Activated naive CD4-positive, alpha-beta T cell treated with anti-CD3 and anti-CD28 coated beads, Interleukin-2, amount 10 ng/mL, durations not matched to agents 7 days and 5 days (primary cell): ENCODE measurements at regions not wholly inside any gene's neighbourhood (a gene's known extent, or its start where the extent isn't known, plus 50 kb on each side); places are given as distances from the start of the nearest gene placed in this dataset.

Experiments used
- CTCF ChIA-PET: fragments of 350-600 bp; sonication (Branson Sonifier 250); formaldehyde crosslinking; loops from one replicate; lab custom pipeline; 2021; ENCODE audit warnings: antibody characterized with exemption; lab: Charles Lee
- DNase-seq: peaks from one replicate; pipeline ENCODE4 v3.0.0-alpha.2; 2020
- H3K27ac Mint-ChIP-seq: one replicate; pipeline ENCODE4 v1.8.0; 2021; ENCODE audit warnings: mild to moderate bottlenecking, moderate library complexity, mixed read lengths
- H3K27me3 Mint-ChIP-seq: one replicate; pipeline ENCODE4 v1.8.0; 2021; ENCODE audit warnings: mild to moderate bottlenecking, mixed read lengths
- H3K36me3 Mint-ChIP-seq: one replicate; pipeline ENCODE4 v1.8.0; 2021; ENCODE audit warnings: mixed read lengths
- H3K4me1 Mint-ChIP-seq: one replicate; pipeline ENCODE4 v1.8.0; 2021; ENCODE audit warnings: mixed read lengths
- H3K4me3 Mint-ChIP-seq: one replicate; pipeline ENCODE4 v1.8.0; 2021; ENCODE audit warnings: mild to moderate bottlenecking, moderate library complexity, mixed read lengths
- H3K9me3 Mint-ChIP-seq: one replicate; pipeline ENCODE4 v1.8.0; 2021; ENCODE audit warnings: mixed read lengths

GRCh38 chr11:19395050-19395449 is 154.3 kb upstream of the E2F8 start:
- CTCF ChIA-PET, result interaction anchor here (1.1 kb wide), 1 partner anchor 162 kb away, joined by 3 read pairs; no protein-coding TSS in a partner anchor
- H3K4me3 Mint-ChIP-seq, result no peak overlapping the region
- no peaks in the 10 kb centered on the region for H3K4me1 Mint-ChIP-seq
- no peaks in the 10 kb centered on the region for H3K9me3 Mint-ChIP-seq
- no peak overlapping the region for H3K27ac Mint-ChIP-seq
- no peak for DNase-seq
- H3K27me3 Mint-ChIP-seq, result peaks cover 4% of the 10 kb centered on the region
- no peaks in the 10 kb centered on the region for H3K36me3 Mint-ChIP-seq

DNA sequence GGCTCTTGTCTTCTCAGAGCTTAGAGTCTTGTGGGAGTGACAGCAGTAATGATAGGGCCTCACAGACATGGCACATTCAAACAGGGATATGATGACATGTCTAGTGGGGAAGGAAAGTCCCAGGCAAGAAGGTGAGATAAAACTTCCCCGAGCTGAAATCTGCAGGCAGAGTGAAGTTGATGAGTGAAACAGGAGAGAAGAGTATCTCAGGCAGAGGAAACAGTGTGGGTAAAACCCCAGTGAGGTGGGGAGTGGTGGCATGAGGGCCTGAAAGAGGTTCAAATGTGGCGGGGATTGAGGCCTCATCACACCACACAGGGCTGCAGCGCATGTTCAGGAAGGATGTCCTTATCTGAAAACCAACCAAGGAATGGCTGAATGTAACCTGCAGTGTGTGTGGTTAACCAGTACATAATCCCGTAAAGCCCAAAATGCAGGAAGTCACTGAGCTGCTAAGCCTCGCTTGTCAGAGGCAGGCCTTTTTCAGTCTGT is 153.8 kb upstream of the E2F8 start:
- H3K36me3 Mint-ChIP-seq, result no peaks in the 10 kb centered on the region
- peaks cover 4% of the 10 kb centered on the region for H3K27me3 Mint-ChIP-seq

DNA sequence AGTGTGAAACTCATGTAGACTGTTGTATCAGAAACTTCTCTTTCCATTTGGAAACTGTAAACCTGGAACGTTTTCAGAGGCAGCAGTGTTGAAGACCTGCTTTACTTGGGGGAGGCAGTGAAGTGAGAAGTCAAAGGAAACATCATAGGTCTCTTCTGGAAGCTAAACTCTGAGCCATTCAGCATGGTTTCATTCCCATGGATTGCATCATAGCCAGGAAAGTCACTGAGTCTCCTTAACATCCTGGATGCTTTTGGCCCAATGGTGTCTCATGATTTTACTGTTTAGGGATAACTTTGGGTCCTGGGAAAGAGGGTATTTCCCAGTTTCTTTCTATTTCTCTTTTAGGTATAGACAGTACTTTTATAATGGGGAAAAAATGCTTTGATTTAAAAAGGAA is 153.2 kb upstream of the E2F8 start:
- CTCF ChIA-PET, result interaction anchor here (1.1 kb wide), 1 partner anchor 163 kb away, joined by 3 read pairs; no protein-coding TSS in a partner anchor
- no peak for DNase-seq
- no peaks in the 10 kb centered on the region for H3K36me3 Mint-ChIP-seq
- no peaks in the 10 kb centered on the region for H3K4me1 Mint-ChIP-seq
- no peaks in the 10 kb centered on the region for H3K9me3 Mint-ChIP-seq
- H3K27ac Mint-ChIP-seq, result no peak overlapping the region
- no peak overlapping the region for H3K4me3 Mint-ChIP-seq
- H3K27me3 Mint-ChIP-seq, result peaks cover 4% of the 10 kb centered on the region

More for the DNA sequence above, 153.8 kb upstream of the E2F8 start:
- no peak for DNase-seq
- CTCF ChIA-PET, result interaction anchor here (1.1 kb wide), 1 partner anchor 163 kb away, joined by 3 read pairs; no protein-coding TSS in a partner anchor
- no peak overlapping the region for H3K27ac Mint-ChIP-seq
- H3K4me3 Mint-ChIP-seq, result no peak overlapping the region
- H3K9me3 Mint-ChIP-seq, result no peaks in the 10 kb centered on the region
- H3K4me1 Mint-ChIP-seq, result no peaks in the 10 kb centered on the region

GRCh38 chr11:19392847-19393518 is 152.2 kb upstream of the E2F8 start:
- H3K9me3 Mint-ChIP-seq, result no peaks in the 10 kb centered on the region
- no peaks in the 10 kb centered on the region for H3K36me3 Mint-ChIP-seq
- H3K27ac Mint-ChIP-seq, result no peak overlapping the region
- peaks cover 4% of the 10 kb centered on the region for H3K27me3 Mint-ChIP-seq
- H3K4me1 Mint-ChIP-seq, result no peaks in the 10 kb centered on the region
- CTCF ChIA-PET, result no interaction called here
- DNase-seq, result no peak
- no peak overlapping the region for H3K4me3 Mint-ChIP-seq

- Mint-ChIP-seq H3K36me3 (no peaks in the 10 kb centered on the region), H3K27me3 (peaks cover 4% of the 10 kb centered on the region), H3K27ac (no peak overlapping the region), H3K4me3 (no peak overlapping the region), H3K9me3 (no peaks in the 10 kb centered on the region), H3K4me1 (no peaks in the 10 kb centered on the region)
- DNase-seq, result no peak
- CTCF ChIA-PET, result no interaction called here
These were observed 151.6 kb upstream of the E2F8 start for GRCh38 chr11:19392321-19392720.

DNA sequence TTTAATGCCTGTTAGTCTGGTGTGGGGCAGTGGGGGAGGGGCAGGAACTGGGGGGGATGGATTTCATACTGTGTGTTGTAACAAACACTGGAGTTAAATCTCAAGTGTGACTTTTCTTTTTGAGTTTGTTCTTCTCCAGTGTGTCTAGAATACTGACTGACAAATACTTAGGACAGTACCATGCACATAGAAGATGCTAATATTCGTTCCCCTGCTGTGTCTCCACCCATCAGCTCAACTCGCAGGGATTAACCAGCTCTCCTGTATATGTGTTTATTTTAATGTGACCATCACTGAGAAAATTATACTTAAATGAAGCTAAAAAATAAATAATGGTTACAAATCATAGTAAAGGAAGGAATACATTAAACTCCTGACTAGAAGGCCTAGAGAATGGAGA is 150.9 kb upstream of the E2F8 start:
- Mint-ChIP-seq H3K36me3 (no peaks in the 10 kb centered on the region), H3K27ac (no peak overlapping the region), H3K27me3 (peaks cover 4% of the 10 kb centered on the region), H3K4me1 (no peaks in the 10 kb centered on the region), H3K9me3 (no peaks in the 10 kb centered on the region), H3K4me3 (no peak overlapping the region)
- CTCF ChIA-PET, result no interaction called here
- no peak for DNase-seq

- H3K27ac Mint-ChIP-seq, result no peak overlapping the region
- H3K27me3 Mint-ChIP-seq, result peaks cover 4% of the 10 kb centered on the region
- H3K4me1 Mint-ChIP-seq, result no peaks in the 10 kb centered on the region
- H3K9me3 Mint-ChIP-seq, result no peaks in the 10 kb centered on the region
- CTCF ChIA-PET, result no interaction called here
- H3K36me3 Mint-ChIP-seq, result no peaks in the 10 kb centered on the region
- no peak for DNase-seq
- no peak overlapping the region for H3K4me3 Mint-ChIP-seq
These were observed 150.3 kb upstream of the E2F8 start for GRCh38 chr11:19391026-19391425.

DNA sequence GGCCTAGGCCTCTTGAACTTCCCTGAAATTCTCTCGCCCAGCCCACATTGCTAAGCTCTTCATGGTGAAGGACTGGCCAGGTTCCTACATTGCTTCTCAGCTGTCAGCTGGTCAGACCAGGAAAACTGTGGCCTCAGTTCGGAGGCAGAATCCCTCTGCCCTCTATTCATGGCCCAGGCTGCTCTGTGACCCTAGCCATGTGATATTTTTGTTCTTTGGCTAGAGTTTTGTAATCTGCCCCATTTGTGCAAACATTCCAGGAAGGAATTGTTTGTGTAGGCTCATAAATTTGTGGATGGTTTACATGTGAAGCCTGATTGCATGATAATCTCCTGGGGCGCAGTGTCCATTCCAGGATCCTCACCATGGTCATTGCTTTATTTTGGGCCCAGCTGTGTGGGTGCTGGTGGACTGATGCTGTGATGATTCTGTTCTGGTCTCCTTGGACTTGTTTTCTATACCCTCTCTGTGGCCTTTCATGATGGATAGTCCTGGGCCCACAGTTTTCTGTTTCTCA is 149.1 kb upstream of the E2F8 start:
- no peak overlapping the region for H3K27ac Mint-ChIP-seq
- DNase-seq, result no peak
- CTCF ChIA-PET, result no interaction called here
- peaks cover 4% of the 10 kb centered on the region for H3K27me3 Mint-ChIP-seq
- H3K4me3 Mint-ChIP-seq, result no peak overlapping the region
- H3K36me3 Mint-ChIP-seq, result no peaks in the 10 kb centered on the region
- H3K9me3 Mint-ChIP-seq, result no peaks in the 10 kb centered on the region
- H3K4me1 Mint-ChIP-seq, result no peaks in the 10 kb centered on the region

GRCh38 chr11:19382131-19382611 is 141.4 kb upstream of the E2F8 start:
- Mint-ChIP-seq H3K27ac (no peak overlapping the region), H3K4me3 (no peak overlapping the region), H3K4me1 (no peaks in the 10 kb centered on the region), H3K27me3 (peaks cover 7% of the 10 kb centered on the region), H3K36me3 (no peaks in the 10 kb centered on the region), H3K9me3 (no peaks in the 10 kb centered on the region)
- CTCF ChIA-PET, result no interaction called here
- no peak for DNase-seq

DNA sequence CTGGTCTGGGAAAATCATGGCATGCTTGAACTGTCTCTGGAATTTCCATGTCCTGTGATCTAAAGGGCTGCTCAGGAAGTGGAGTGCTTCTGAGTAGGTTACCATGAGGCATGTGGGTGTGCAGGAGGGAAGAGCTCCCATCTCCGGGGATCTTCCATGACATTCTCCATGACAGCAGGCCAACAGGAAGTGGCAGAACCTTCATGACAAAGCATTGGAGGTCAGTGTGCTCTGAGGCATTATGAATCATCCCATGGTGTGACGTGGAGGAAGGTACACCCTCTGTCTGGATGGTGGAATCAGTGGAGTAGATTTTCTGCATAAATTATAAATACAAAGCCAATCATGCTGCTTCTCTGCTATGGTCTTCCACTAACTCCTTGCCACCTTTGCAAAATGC is 139.6 kb upstream of the E2F8 start:
- peaks cover 7% of the 10 kb centered on the region for H3K27me3 Mint-ChIP-seq
- H3K27ac Mint-ChIP-seq, result no peak overlapping the region
- no peak for DNase-seq
- no peaks in the 10 kb centered on the region for H3K4me1 Mint-ChIP-seq
- no peak overlapping the region for H3K4me3 Mint-ChIP-seq
- no peaks in the 10 kb centered on the region for H3K36me3 Mint-ChIP-seq
- CTCF ChIA-PET, result no interaction called here
- H3K9me3 Mint-ChIP-seq, result no peaks in the 10 kb centered on the region

DNA sequence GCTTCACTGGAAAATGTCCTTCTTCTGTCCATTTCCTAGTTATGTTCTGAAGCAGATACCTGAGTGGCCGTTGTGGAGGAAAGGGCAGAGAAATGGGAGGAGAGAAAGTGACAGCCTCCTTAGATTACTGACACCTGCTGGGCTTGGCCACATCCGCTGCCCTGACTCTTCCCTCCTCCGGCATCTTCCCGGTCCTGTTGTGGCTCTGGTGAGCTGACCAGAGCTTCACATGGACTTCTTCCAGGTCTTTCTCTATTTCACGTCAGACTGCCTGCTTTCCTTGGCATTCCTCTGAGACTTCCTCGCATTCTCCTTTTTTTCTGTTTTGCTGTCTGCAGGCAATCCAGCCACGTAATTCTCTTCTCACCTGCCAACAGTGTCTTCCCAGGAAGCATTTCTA is 138.7 kb upstream of the E2F8 start:
- Mint-ChIP-seq H3K27ac (no peak overlapping the region), H3K4me3 (no peak overlapping the region), H3K9me3 (no peaks in the 10 kb centered on the region), H3K27me3 (peaks cover 7% of the 10 kb centered on the region), H3K4me1 (no peaks in the 10 kb centered on the region), H3K36me3 (no peaks in the 10 kb centered on the region)
- no peak for DNase-seq
- CTCF ChIA-PET, result no interaction called here

- CTCF ChIA-PET, result no interaction called here
- H3K27me3 Mint-ChIP-seq, result peaks cover 7% of the 10 kb centered on the region
These were observed 138.1 kb upstream of the E2F8 start for GRCh38 chr11:19378814-19379213.

GRCh38 chr11:19377881-19378280 is 137.1 kb upstream of the E2F8 start:
- Mint-ChIP-seq H3K4me3 (no peak overlapping the region), H3K9me3 (no peaks in the 10 kb centered on the region), H3K27me3 (peaks cover 7% of the 10 kb centered on the region), H3K27ac (no peak overlapping the region), H3K36me3 (no peaks in the 10 kb centered on the region), H3K4me1 (no peaks in the 10 kb centered on the region)
- DNase-seq, result no peak
- CTCF ChIA-PET, result no interaction called here

More at GRCh38 chr11:19378814-19379213, 138.1 kb upstream of the E2F8 start:
- H3K27ac Mint-ChIP-seq, result no peak overlapping the region
- DNase-seq, result no peak
- H3K36me3 Mint-ChIP-seq, result no peaks in the 10 kb centered on the region
- no peaks in the 10 kb centered on the region for H3K9me3 Mint-ChIP-seq
- H3K4me1 Mint-ChIP-seq, result no peaks in the 10 kb centered on the region
- H3K4me3 Mint-ChIP-seq, result no peak overlapping the region

DNA sequence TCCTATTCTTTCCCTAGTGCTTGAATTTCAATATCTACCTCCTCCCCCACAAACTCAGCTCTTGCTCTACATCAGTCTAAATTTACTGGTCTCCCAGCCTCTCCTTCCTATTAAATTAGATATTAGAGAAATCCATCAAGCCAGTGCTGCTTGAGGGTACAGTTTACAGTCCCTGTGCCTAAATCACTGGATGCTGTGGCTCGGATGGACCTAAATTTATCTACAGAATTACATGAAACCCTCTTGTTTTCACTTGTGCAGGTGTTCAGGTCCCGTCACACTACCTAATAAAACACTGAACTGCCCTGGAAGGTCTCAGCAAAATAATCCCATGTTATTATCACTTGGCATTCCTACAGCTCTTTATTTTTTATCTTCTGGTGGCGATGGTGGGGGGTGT is 134.7 kb upstream of the E2F8 start:
- Mint-ChIP-seq H3K9me3 (no peaks in the 10 kb centered on the region), H3K27ac (no peak overlapping the region), H3K4me1 (no peaks in the 10 kb centered on the region), H3K4me3 (no peak overlapping the region), H3K36me3 (no peaks in the 10 kb centered on the region), H3K27me3 (no peaks in the 10 kb centered on the region)
- no peak for DNase-seq
- CTCF ChIA-PET, result no interaction called here

GRCh38 chr11:19374151-19374569 is 133.4 kb upstream of the E2F8 start:
- Mint-ChIP-seq H3K4me1 (no peaks in the 10 kb centered on the region), H3K4me3 (no peak overlapping the region), H3K27me3 (no peaks in the 10 kb centered on the region), H3K36me3 (no peaks in the 10 kb centered on the region), H3K9me3 (no peaks in the 10 kb centered on the region), H3K27ac (no peak overlapping the region)
- CTCF ChIA-PET, result no interaction called here
- DNase-seq, result no peak
